ENCODE measurements at regions not wholly inside any gene's neighbourhood (a gene's known extent, or its start where the extent isn't known, plus 50 kb on each side); places are given as distances from the start of the nearest gene placed in this dataset.

DNA sequence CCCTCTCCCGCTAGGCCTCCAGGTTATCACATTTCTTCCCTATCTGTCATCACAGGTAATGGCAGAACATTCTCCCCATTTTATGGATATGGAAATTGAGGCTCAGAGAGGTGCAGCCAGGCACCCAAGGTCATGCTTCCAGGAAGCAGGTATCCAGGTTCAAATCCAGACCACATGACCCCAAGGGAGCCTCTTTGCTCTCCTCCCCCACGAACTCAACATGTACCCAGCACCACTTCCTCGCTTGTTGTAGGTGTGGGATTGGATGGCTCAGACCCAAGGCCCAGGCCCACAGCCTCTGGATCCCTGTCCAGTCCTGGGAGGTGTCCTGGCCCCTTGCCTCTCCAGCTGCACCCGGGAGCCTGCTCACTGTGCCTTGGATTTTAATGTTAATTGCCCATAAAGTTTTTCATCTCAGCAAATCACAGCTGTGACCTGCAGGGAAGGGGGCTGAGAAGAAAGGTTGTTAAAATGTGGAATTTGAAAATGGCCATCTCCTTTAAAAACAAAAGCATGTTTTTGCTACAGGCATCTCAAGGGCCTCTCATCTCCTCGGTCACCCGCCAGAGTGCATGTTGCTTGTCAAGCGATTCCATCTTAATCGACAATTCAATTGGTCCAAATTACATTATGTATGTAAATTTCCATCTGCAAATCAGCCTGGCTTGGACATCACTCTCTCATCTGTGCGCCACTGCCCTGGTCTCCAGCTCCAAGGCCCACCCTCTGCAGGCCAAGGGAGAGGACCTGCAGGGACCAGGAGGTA is 205.4 kb upstream of the ZMIZ1 start:
- DNase-seq (ENCODE audit: low read depth), result no peak

DNA sequence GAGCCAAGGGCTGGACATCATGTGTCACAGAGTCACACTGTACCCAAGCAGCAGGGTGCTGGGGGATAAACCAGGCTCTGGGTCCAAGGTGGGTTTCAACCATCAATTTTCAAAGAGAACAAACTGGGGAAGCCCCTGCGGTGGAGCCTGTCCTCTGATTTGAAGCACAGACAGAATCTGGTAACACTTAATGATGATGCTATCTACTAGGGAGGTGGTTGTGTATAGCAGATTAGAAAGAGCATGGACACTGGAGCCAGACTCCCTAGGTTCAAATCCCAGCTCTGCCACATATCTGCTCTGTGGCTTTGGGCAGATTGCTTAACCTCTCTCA is 204.9 kb upstream of the ZMIZ1 start:
- DNase-seq (ENCODE audit: low read depth), result no peak

DNA sequence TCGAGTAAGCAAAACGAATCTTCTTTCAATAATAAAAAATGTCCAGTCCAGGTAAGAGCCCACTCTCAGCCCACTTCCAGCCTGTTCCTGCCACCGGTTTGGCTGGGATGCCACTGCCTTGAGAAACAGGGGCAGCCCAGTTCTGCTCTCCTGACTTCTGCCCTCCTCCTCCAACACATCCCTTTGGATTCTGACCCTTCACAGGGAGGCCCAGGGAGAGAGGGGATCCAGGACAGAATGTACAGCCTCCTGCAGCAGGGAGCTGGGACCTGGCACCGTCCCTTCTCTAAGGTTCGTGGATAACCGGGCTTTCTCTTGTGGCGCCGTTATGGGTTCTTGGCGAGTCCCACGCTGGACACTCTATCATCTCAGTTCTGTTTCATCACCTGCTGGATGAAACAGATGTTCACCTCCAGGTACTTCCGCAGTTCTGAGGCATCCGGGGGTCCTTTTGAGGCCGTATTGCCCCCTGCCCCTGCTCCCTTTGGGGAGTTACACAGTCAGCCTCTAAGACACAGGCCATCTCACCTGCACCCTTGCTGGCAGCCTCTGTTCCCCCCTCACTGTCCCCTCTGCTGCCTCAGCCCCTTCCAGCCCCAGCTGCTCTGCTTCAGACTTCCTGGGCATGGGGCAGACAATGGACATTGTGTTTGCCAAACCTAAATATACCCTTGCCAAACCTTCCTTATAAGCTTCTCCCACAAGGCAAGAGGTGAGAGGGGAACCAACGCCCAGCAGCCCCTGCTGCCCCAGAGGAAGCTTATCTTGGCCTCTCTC is 203.8 kb upstream of the ZMIZ1 start:
- DNase-seq (ENCODE audit: low read depth), result no peak

DNA sequence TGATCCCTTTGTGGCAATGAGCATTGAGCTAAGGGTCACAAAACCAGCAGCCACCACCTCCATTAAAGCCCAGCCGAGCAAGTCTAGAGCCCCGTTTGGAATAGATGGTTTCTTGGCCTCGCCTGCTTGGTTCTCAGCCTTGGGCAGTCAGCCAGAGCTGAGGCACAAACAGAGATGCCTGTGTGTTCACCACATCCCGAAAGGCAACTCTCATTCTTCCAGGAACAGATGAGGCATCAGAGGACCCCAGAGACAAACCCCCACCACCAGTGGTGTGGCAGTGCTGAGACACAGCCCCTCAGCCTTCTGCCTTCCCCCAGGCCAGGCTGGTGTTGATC is 203.3 kb upstream of the ZMIZ1 start:
- no peak for DNase-seq (ENCODE audit: low read depth)

DNA sequence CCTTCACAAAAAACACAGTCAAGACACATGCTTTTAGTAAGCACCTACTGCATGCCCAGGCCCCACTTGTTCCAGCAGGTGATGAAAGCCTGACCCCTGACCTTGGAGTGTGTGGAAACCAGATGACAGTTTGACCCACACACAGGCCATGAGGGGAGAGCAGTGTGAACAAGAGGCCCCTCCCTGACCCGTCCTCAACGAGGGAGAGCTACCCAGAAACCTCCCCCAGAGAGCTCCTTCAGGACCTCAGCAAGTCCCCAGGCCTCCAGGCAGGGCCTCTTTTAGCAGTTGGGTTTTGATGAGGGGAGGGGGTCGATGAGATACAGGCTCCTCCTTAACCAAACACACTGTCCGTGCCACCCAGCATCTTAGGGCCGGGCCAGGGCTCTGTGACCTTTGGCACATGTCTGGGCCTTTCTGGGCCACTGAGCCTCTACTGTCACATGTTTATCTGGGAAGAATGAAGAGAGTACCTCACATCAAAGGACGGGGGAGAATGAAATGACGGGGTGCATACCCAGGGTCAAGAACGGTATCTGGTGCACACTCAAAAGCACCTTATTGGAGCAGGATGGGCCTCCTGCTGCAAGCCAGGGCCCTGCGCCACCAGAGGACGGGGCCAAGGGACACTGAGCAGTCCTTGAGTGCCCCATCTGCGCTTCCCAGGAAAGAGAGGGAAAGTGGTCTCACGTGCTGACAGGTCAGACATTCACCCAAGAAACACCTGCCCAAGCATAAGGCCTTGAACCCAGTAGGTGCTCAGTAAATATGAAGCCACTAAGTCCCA is 202.6 kb upstream of the ZMIZ1 start:
- no peak for DNase-seq (ENCODE audit: low read depth)

DNA sequence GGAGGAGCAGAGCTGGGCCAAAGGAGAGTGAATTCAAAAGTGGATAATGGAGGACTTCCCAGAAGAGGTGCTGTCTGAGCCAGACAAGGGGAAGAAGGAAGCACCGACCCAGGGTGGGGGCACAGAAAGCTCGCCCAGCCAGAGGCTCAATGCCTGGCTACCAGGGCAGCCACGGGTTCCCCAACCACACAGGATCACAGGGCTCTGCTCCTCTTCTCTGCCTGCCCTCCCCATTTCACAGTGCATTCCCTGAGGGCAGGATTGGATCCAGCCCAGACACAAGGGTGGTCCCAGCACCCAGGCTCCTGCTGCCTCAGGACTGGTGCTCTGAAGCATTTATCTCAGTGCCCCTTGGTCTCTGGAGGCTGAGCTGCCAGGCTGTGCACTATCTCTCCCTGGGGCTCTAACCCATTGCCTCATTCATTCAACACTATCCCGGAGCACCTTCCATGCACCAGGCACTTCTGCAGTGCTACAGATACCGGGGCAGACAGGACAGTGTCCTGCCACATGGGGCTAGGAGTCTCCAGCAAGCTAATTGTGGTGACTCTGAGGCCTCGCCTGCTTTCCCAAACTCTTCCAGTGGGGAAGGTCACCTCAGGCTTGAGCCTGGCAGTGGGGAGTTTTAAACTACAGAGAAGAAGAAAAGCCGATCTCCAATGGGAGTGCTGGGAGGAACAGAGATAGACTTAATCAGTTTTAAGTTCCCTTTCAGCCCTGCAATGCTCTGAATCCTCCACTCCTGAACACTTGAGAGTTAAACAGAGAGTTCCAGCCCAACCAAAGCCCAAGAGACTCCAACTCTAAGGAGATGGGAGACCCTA is 201.8 kb upstream of the ZMIZ1 start:
- DNase-seq (ENCODE audit: low read depth), result no peak

DNA sequence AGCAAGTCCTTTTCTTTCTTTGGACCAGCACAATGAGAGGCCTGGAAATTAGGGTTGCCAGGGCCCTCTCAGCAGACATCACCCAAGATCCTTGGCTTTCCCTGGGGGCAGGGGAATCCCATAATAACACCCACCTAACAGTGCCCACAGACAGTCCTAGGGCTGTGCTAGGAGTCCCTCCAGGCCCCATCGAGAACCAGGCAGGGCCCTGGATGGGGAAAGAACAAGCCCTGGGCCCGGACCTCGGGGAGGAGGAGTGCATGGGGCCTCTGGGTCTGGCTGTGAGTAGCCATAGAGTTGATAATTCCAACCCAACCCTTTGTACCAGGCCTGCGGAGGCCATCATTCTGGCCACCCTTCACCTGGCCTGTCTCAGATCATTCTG is 201.2 kb upstream of the ZMIZ1 start:
- no peak for DNase-seq (ENCODE audit: low read depth)

DNA sequence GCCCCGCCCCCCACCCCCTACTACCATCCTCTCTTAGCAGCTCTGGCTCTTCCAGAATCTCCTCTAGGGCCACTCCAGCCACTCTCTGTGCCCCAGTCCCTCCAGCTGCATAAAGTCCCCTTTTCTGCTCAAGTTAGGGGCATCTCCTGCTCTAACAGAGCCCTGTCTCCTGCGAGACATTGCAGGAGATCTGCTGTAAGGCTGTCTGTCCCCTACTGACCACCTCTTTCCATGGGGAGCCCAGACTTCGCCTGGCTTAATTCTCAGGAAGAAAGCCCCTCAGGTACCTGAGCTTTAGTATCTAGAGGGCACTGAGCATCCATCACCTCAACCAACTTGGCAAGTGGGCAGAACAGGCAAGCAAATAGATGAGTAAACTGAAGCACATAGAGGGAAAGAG is 200.7 kb upstream of the ZMIZ1 start:
- no peak for DNase-seq (ENCODE audit: low read depth)

DNA sequence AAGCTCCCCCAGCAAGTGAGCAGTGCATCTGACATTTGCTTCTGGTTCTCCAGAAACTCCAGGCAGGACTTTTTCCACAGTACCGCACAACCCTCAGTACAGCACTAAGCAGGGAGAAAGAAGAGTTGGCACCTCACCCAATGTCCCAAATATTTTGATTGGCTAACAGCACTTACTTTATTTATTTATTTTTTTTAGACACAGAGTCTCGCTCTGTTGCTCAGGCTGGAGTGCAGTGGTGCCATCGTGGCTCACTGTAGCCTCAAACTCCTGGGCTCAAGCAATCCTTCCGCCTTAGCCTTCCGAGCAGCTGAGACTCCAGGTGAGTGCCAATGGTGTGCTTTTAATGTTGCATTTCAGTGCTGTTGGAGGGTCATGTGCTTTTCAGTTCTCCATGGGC is 200.3 kb upstream of the ZMIZ1 start:
- DNase-seq (ENCODE audit: low read depth), result no peak

DNA sequence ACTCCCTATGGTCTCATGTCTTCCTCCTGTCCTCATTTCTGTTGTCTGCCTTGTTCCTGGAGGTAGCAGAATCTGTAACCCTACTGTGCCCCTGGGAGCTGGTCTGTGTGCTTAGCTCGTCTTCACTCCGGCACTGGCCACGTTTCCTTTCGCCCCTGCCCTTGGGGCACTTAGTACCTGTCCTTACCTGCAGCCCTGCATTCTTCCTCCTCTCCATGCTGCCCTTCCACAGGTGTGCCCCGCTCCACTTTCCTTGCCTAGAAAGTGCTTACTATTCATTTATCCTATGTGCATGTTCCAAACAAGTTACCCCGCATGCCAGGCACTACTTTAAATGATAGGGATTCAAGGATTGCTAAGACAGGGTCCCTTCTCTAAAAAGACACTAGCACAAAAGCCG is 199.9 kb upstream of the ZMIZ1 start:
- DNase-seq (ENCODE audit: low read depth), result no peak

DNA sequence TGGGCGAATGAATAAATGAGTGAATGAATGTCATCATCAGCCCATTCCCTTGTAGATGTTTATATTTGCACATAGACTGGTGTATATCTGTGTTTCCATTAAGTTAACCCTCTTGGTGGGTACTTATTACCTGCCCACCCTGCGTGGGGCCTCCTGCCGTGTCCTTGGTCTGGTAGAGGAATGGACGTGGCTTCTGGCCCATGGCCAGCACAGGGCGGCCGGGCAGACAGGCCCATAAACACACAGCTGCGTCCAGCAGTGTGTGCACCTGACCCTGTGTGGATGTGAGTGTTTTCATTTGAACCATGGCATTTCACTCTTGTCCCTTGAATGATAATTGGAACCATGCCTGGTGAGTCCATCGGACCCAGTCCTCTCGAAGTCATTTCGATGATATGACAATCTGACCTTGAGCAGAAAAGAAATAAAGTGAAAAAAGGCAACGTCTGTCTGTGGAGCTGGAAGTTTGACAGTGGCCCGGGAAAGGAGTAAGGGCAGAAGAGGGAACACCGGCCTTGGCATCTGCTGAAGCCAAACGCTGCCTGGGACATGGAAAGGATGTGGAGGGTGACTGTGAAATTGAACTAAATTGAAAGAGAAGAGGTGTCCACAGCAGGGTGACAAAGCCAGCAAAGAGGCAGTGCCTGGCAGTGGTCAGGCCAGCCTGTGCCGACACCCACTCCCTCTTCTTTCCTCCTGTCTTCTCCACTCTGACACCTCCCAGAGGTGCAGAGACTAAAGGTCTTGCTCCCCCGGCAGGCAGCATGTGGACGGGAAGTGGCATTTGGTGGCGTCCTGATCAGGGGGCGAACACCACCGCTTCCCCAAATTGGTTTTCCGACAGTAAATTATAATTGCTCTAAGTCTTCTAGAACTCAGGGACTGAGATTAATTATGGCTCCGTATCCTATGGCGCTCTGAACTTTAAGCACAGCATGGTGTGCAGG is 199.0 kb upstream of the ZMIZ1 start:
- DNase-seq (ENCODE audit: low read depth), result no peak

DNA sequence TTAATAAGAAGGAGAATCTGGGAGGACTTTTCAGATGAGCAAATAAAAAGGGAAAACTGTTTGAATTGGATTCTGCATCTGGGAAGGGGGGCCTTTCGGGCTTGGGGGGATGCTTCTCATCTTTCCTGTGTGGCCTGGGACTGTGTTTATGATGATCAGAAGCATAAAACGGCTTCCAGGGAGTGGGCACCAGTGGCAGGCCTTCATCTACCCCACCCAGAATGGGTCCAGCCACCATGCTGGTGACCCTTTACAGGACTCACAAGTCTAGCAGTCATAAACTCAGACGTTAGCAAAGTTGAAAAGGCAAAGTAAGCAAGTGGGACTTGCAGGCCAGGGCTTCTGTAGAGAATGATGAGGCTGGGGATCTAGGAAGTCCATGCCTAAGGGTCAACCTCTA is 198.3 kb upstream of the ZMIZ1 start:
- no peak for DNase-seq (ENCODE audit: low read depth)

DNA sequence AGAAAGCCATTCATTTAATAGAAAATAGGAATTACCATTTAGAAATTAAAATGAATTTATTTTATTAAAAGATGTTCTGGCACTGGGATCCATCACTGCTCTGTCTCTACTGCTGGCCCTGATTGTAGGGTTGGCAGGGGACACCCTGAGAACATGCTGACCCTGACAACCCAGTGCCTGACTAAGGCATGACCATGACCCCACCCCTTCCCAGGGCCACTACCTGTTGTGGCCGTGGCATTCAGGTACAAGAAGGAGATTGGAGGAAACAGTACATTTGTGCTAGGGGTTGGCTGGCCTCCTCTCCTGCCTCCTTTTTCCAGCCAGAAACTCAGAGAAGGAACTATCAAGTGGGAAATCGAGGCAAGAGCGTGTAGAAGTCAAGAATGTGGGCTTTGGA is 197.0 kb upstream of the ZMIZ1 start:
- no peak for DNase-seq (ENCODE audit: low read depth)

DNA sequence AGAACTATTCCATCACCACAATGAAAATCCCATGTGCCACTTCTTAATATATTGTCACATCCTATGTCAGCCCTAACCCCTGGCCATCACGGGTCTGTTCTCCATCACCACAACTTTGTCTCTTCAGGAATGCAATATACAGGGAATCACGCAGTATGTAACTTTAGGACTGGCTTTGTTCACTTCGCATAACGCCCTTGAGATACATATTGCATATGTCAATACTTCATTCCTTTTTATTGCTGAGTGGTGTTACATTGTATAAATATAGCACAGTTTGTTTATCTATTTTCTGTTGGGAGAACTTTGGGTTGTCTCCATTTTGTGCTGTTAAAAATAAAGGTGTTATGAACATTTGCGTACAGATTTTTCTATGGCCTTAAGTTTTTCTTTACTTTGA is 195.4 kb upstream of the ZMIZ1 start:
- DNase-seq (ENCODE audit: low read depth), result no peak

DNA sequence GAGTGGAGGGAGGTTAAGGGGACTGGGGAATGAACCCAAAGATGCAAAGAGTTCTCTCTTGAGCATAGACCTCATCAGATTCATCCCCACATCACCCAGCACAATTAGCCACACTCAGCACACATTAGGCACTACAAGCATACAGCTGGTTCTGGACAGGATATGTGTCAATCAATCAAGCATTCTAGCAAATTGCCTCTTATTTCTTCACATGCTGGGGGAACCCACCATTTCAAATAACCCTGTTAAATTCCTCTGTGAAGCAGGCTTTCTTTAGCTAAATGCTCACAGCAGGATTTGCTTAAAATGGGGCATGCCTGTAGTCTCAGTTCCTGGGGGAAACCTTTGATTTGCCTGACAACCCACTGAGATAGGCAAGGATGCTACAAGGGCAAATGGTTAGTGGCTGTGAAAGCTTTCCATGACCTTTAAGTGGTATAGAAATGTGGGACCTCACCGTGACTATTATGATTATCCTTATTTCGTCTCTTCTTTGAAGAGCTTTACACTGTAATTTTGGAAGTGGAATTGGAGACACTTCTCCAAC is 193.4 kb upstream of the ZMIZ1 start:
- no peak for DNase-seq (ENCODE audit: low read depth)

DNA sequence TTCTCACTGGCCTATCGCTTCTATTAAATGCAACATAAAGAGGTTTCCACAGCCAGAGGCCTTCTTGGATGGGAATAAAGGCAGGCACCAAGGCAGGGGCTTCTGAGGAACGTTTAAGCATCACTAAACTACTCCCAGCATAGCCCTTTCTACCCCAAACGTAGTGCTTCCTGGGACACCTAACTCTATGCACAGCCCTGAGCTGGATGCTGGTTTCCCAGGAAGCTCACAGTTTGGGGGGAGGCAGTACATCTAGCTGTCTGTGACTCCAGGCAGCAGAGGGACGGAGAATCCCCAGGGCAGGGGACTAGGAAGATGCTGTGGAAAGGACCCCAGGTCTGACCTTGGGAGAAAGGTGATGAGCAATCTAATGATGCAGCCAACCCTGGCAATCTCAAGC is 192.8 kb upstream of the ZMIZ1 start:
- DNase-seq (ENCODE audit: low read depth), result no peak

DNA sequence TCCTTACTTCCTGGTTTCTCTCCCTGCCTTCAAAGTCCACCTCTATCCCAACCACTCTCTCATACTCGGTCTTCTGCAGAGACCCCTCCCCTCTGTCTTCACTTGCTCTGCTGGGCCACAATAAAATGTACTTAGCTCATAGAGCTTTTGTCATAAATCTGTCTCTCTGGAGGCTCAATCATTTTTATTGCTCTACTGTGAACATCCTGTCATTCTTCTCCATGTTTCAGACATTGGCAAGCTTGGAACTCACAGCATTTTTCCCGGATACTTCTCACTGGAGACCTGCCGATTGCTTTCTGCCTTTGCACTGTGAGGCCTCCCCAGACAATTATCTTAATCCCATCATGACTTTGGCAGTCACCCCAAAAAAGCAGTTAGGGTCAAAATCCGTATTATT is 192.3 kb upstream of the ZMIZ1 start:
- no peak for DNase-seq (ENCODE audit: low read depth)

DNA sequence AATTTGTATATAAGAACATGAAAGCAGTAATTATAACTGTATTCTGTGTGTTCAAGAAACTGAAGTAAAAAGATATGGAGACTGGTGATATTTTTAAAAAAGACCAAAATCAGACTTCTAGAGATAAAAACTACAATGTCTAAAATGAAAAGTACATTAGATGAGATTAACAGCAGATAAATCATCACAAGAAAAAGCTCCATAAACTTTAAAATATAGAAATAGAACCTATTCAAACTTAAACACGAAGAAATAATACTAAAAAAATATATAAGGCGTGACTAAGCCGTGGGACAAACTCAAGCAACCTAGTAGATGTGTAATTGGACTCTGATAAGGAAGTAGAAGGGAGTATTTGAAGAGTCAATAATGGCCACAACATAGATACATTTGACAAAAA is 189.1 kb upstream of the ZMIZ1 start:
- no peak for DNase-seq (ENCODE audit: low read depth)

DNA sequence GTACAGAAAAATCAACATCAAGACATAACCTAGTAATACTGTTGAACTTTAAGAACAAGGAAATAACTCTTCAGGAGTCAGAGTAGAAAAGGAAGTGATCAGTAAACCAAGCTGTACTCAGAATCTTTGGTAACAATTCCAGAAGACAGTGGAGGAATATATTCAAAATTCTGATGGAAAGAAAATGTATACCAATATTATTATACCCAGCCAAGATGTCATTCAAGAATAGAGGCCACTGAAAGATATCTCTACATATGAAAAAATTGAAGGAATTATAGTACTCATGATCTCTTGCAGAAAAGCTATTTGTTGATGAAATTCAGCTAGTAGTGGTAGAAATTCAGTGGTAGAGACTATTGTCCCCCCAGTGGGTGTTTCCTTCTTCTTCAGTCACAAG is 182.6 kb upstream of the ZMIZ1 start:
- DNase-seq (ENCODE audit: low read depth), result no peak

DNA sequence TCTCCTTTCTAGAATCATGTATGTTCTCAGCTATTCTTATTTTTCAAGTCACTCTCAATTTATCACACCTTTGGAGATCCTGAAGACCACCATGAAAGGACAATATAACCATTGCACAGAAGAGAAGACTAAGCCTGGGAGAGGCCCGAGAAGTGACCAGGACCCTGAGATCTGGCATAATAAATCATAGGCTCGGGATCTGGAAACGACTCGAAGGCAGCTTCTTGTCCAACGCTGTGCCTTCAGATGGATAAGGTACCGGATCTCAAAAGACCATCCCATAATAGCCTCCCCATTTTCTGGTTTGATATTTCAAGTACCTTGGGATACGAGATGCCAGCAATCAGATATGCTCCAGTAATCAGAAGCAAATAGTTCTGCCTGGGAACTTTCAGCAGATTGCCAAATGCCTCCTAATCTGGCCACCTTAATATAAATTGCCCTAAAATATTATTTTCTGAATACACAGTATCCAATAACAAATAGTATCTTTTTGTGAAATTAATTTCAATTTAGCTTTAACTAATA is 179.2 kb upstream of the ZMIZ1 start:
- no peak for DNase-seq (ENCODE audit: low read depth)

DNA sequence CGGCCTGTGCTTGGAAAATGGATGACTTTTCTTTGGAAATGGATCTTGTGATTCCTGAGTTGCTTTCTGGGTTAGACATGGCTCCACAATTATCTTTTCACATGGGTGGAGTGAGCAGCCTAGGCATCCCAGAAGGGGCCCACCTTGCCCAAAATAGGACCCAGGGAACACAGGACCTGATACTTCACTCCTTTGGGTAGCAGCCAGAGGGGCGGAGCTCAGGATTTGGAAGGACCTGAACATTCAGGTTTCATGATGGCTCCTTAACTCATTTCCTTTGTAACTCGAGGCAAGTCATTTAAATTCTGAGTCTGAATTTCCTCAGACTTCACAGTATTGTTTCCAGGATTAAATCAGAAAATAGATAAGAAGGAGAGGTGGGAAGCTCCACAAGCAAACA is 178.3 kb upstream of the ZMIZ1 start:
- DNase-seq (ENCODE audit: low read depth), result no peak

Data from stimulated activated CD4-positive, alpha-beta T cell treated with anti-CD3 and anti-CD28 coated beads, Interleukin-2, amount 100 ng/mL, for 4 hours (primary cell).